PFSK-1 (cell line): ENCODE measurements at regions not wholly inside any gene's neighbourhood (a gene's known extent, or its start where the extent isn't known, plus 50 kb on each side); places are given as distances from the start of the nearest gene placed in this dataset.

ENCODE experiments used
- FOXP2 ChIP-seq: optimal IDR thresholded peaks from 2 replicates; pipeline ENCODE3; 2011; ENCODE audit warnings: borderline replicate concordance, control low read depth, inconsistent platforms; ENCODE audit not compliant: insufficient read depth; ENCODE audit errors: extremely low read length, extremely low read depth
- POLR2AphosphoS5 ChIP-seq: IDR thresholded peaks from 2 replicates; pipeline ENCODE4 v1.6.1; 2012; ENCODE audit warnings: low read depth, mild to moderate bottlenecking, control low read depth, low read length, moderate library complexity
- SIN3A ChIP-seq: IDR thresholded peaks from 2 replicates; pipeline ENCODE4 v1.6.1; 2012; ENCODE audit warnings: mild to moderate bottlenecking, low read length, moderate library complexity, borderline replicate concordance; ENCODE audit not compliant: insufficient read depth
- TAF1 ChIP-seq: IDR thresholded peaks from 2 replicates; pipeline ENCODE4 v1.6.1; 2012; ENCODE audit warnings: low read length, control low read depth, borderline replicate concordance; ENCODE audit not compliant: insufficient read depth
- TF ChIP-seq, protein P1 (sequence below), 2 experiments: IDR thresholded peaks; 2 replicates each; pipeline versions ENCODE4 v1.6.1 to v1.8.0; 2011 to 2012; ENCODE audit warnings: low read depth in 2 of 2, low read length in 2 of 2, control low read depth in 1 of 2, inconsistent platforms in 1 of 2, mild to moderate bottlenecking in 1 of 2, moderate library complexity in 1 of 2; ENCODE audit not compliant: insufficient read depth in 1 of 2

DNA sequence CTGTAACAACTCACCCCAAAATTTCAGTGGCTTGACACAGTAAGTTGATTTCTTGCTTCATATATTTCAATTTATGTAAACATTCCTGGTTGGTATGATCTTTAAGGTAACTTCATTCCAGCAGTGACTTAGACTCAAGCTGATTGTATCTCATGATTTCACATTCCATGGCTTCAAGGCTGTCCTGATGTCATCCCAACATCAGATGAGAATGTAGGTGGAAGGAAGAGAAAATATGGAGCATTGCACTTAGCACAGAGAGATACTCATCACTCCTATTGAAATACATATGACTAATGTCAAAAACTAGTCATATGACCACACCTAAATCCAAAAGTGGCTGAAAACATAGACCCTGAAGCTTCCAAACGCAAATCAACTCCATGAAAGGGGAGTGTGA, 793.8 kb downstream of the TBL1XR1 start:
- TF ChIP-seq, protein P1, sequence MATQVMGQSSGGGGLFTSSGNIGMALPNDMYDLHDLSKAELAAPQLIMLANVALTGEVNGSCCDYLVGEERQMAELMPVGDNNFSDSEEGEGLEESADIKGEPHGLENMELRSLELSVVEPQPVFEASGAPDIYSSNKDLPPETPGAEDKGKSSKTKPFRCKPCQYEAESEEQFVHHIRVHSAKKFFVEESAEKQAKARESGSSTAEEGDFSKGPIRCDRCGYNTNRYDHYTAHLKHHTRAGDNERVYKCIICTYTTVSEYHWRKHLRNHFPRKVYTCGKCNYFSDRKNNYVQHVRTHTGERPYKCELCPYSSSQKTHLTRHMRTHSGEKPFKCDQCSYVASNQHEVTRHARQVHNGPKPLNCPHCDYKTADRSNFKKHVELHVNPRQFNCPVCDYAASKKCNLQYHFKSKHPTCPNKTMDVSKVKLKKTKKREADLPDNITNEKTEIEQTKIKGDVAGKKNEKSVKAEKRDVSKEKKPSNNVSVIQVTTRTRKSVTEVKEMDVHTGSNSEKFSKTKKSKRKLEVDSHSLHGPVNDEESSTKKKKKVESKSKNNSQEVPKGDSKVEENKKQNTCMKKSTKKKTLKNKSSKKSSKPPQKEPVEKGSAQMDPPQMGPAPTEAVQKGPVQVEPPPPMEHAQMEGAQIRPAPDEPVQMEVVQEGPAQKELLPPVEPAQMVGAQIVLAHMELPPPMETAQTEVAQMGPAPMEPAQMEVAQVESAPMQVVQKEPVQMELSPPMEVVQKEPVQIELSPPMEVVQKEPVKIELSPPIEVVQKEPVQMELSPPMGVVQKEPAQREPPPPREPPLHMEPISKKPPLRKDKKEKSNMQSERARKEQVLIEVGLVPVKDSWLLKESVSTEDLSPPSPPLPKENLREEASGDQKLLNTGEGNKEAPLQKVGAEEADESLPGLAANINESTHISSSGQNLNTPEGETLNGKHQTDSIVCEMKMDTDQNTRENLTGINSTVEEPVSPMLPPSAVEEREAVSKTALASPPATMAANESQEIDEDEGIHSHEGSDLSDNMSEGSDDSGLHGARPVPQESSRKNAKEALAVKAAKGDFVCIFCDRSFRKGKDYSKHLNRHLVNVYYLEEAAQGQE (IDR thresholded peaks at IDR 0.05; ENCODE audit: insufficient read depth in 1 of 2, low read depth in 2 of 2, low read length in 2 of 2), result no peak
- TF ChIP-seq TAF1 (no peak), POLR2AphosphoS5 (no peak), FOXP2 (no peak), SIN3A (no peak)

DNA sequence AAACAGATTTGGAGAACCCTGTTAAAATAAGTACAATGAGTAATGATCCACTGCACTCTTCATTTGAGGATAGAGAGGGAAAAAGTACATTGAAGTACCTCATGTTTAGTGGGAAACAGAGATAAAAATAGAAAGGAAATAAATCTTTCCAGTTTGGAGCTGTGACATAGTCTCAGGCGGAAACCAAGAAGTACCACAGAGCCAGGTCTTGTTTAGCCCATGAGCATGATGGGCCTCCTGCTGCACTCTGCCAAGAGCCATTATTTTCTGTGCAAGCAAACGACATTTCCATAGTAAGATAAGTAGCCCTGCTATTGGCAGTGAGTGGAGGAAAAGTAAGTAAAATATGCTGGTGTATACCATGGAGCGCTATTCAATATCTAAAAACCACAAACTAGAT, 796.1 kb downstream of the TBL1XR1 start:
- TF ChIP-seq SIN3A (no peak), FOXP2 (no peak), POLR2AphosphoS5 (no peak), TAF1 (no peak)
- TF ChIP-seq, protein P1 (IDR thresholded peaks at IDR 0.05; ENCODE audit: insufficient read depth in 1 of 2, low read depth in 2 of 2, low read length in 2 of 2), result no peak

DNA sequence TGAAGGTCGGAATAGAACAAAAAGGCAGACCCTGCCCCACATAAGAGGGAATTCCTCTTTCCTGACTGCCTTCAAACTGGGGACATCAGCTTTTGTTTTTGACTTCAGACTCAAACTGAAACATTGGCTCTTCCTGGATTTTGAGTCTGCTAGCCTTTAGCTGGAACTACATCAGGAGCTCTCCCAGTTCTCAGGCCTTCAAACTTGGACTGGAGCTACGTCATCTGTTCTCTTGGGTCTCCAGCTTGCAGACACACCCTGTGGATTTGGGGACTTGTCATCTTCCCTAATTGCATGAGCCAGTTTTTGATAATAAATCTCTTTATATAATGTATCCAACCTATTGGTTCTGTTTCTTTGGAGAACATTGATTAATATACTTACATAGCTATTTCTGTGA, 798.1 kb downstream of the TBL1XR1 start:
- TF ChIP-seq, protein P1 (IDR thresholded peaks at IDR 0.05; ENCODE audit: insufficient read depth in 1 of 2, low read depth in 2 of 2, low read length in 2 of 2), result no peak
- TF ChIP-seq TAF1 (no peak), FOXP2 (no peak), POLR2AphosphoS5 (no peak), SIN3A (no peak)

DNA sequence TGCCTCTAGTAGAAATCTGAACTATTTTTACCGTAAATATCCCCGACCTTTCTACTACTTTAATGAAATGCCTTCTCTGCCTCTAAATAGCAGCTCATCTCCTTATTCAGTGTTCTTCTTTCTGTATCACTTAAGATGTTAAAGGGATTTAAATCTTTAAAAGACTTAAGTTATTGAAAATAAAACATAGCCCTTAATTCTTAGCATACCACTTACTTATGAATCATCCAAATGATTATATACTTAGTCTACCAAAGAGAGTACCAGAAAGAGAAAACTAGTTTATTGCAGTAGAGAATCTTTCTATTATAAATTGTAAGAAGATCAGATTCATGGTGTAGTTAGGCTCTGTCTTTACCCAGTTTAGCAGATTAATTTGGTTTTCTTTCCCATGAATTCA, 802.0 kb downstream of the TBL1XR1 start:
- TF ChIP-seq, protein P1 (IDR thresholded peaks at IDR 0.05; ENCODE audit: insufficient read depth in 1 of 2, low read depth in 2 of 2, low read length in 2 of 2), result no peak
- TF ChIP-seq FOXP2, result no peak
- TF ChIP-seq TAF1, result no peak
- no peak for TF ChIP-seq SIN3A
- no peak for TF ChIP-seq POLR2AphosphoS5

DNA sequence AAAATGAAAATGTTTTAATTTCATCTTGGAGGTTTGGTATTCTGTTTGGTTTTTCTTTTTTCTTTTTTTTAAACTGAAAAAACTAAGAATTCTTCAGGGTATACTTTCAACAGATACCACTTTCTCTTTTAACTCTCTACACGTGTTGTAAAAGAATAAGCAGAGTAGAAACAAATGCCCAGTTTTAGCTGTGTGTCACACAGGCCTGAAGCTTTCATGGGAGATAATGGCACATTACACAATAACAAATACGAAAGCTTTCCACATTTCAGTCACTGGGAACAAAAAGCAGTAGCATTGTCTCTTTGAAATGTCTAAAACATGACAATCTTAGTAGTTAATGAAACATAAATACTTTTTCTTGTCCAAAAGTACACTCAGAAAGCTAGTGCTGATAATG, 818.5 kb downstream of the TBL1XR1 start:
- TF ChIP-seq FOXP2 (no peak), POLR2AphosphoS5 (no peak), TAF1 (no peak), SIN3A (no peak)
- TF ChIP-seq, protein P1 (IDR thresholded peaks at IDR 0.05; ENCODE audit: insufficient read depth in 1 of 2, low read depth in 2 of 2, low read length in 2 of 2), result no peak
